ENCODE measurements at regions not wholly inside any gene's neighbourhood (a gene's known extent, or its start where the extent isn't known, plus 50 kb on each side); places are given as distances from the start of the nearest gene placed in this dataset.

DNA sequence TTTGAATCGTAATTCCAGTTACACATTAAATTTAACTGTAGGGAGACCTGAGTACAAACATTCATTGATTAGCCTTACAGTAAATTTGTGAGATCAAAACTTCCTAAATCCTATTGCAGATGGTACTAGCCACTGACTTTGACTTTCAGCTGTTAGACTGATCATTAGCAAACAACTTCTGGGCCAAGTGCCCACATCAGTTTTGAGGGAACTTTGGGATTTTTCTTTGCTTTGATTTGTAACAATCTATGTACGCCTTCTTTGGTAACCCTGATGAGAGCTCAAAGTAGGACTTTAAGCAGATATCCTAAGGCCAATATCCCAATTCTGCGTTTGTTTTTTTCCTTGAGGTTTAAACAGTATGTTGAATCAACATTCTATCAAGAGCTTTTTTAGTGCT lies 131.5 kb downstream of the DLEU7 start:
- no peak for TF ChIP-seq EZH2 (IDR thresholded peaks at IDR 0.05; ENCODE audit: insufficient read depth, poor library complexity, severe bottlenecking)
- no peak for TF ChIP-seq EZH2phosphoT487 (IDR thresholded peaks at IDR 0.05; ENCODE audit: insufficient read depth, low read depth)

Data from GM23248 (cell line).